HFF-Myc (cell line): ENCODE measurements at regions not wholly inside any gene's neighbourhood (a gene's known extent, or its start where the extent isn't known, plus 50 kb on each side); places are given as distances from the start of the nearest gene placed in this dataset.

Experiments used
- DNase-seq: peaks from one replicate; pipeline ENCODE4 v3.0.0-alpha.2; 2011; ENCODE audit warnings: low read depth; ENCODE audit errors: extremely low read depth
- H3K4me3 ChIP-seq: replicated peaks from 2 replicates; pipeline ENCODE4 v1.5.1; 2011; ENCODE audit warnings: low read depth, mild to moderate bottlenecking, control low read depth, low read length
- CTCF ChIP-seq: IDR thresholded peaks from 2 replicates; pipeline ENCODE4 v1.5.1; 2012; ENCODE audit warnings: mild to moderate bottlenecking, low read depth, low read length, control low read depth; ENCODE audit errors: missing control alignments

GRCh38 chr16:55003916-55004315, 73.3 kb downstream of the IRX5 start:
- no peak overlapping the region for H3K4me3 ChIP-seq
- no peak for TF ChIP-seq CTCF
- DNase-seq, result no peak

- no peak overlapping the region for H3K4me3 ChIP-seq
- TF ChIP-seq CTCF, result no peak
- DNase-seq, result no peak
Measured at GRCh38 chr16:55007504-55007903, 76.8 kb downstream of the IRX5 start.

GRCh38 chr16:55008836-55009510, 78.3 kb downstream of the IRX5 start:
- no peak overlapping the region for H3K4me3 ChIP-seq
- no peak for TF ChIP-seq CTCF
- no peak for DNase-seq

- no peak overlapping the region for H3K4me3 ChIP-seq
- DNase-seq, result no peak
- no peak for TF ChIP-seq CTCF
Measured at GRCh38 chr16:55009581-55009980, 78.9 kb downstream of the IRX5 start.

- no peak for DNase-seq
- TF ChIP-seq CTCF, result no peak
- no peak overlapping the region for H3K4me3 ChIP-seq
Measured at GRCh38 chr16:55010492-55011160, 80.0 kb downstream of the IRX5 start.

GRCh38 chr16:55012362-55012761, 81.7 kb downstream of the IRX5 start:
- no peak overlapping the region for H3K4me3 ChIP-seq
- no peak for TF ChIP-seq CTCF
- DNase-seq, result no peak
